SK-N-SH (cell line): ENCODE measurements at regions not wholly inside any gene's neighbourhood (a gene's known extent, or its start where the extent isn't known, plus 50 kb on each side); places are given as distances from the start of the nearest gene placed in this dataset.
A peak's percentile ranks its signal among the peaks of the same experiment; 100 is the strongest.

Experiments
- CTCF ChIA-PET: fragments of 300-600, 350-600 bp; formaldehyde crosslinking; extraction: SDS; loops from one replicate; lab custom pipeline; 2021; lab: Yijun Ruan, JAX
- POLR2A ChIA-PET: fragments of 350-600 bp; sonication (Branson Sonifier 250); formaldehyde crosslinking; extraction: SDS; loops from one replicate; lab custom pipeline; 2020; ENCODE audit warnings: antibody characterized with exemption, inconsistent platforms; lab: Yijun Ruan, JAX
- DNase-seq: peaks from one replicate; pipeline ENCODE4 v3.0.0; 2012
- H2AFZ ChIP-seq: fragments of 200-600 bp; sonication (generic); 2 replicates; pipeline ENCODE4 v1.8.1; 2016; ENCODE audit warnings: antibody characterized with exemption, mild to moderate bottlenecking, low read depth
- H3F3A ChIP-seq: fragments of 200-600 bp; sonication (generic); replicated peaks from 2 replicates; pipeline ENCODE3; 2016; ENCODE audit warnings: antibody characterized with exemption, mild to moderate bottlenecking; ENCODE audit not compliant: insufficient read depth
- H3K27ac ChIP-seq, 2 experiments: fragments of 200-500 bp in 1 of 2; fragments of 200-600 bp in 1 of 2; sonication (Bioruptor generic) in 1 of 2; sonication (generic), shearing (Covaris generic) in 1 of 2; 2 replicates each; pipeline versions ENCODE4 v1.5.1 to v1.6.1; 2014 to 2016; ENCODE audit warnings: low read depth in 2 of 2, inconsistent platforms in 1 of 2, low read length in 1 of 2, mild to moderate bottlenecking in 1 of 2, mixed read lengths in 1 of 2
- H3K27me3 ChIP-seq: fragments of 200-600 bp; sonication (generic), shearing (Covaris generic); 2 replicates; pipeline ENCODE4 v1.6.1; 2016; ENCODE audit warnings: mixed run types; ENCODE audit not compliant: insufficient read depth
- H3K36me3 ChIP-seq, 2 experiments: fragments of 200-500 bp in 1 of 2; fragments of 200-600 bp in 1 of 2; sonication (Bioruptor generic) in 1 of 2; sonication (generic) in 1 of 2; replicated peaks in 1 of 2; 2 replicates each; pipeline versions ENCODE3 to v1.5.1; 2014 to 2016; ENCODE audit warnings: low read length in 1 of 2, mild to moderate bottlenecking in 1 of 2; ENCODE audit not compliant: insufficient read depth in 2 of 2, control insufficient read depth in 1 of 2
- H3K4me1 ChIP-seq, 2 experiments: fragments of 200-500 bp in 1 of 2; fragments of 200-600 bp in 1 of 2; sonication (Bioruptor generic) in 1 of 2; sonication (generic), shearing (Covaris generic) in 1 of 2; 2 replicates each; pipeline versions ENCODE4 v1.5.1 to v1.6.1; 2014 to 2016; ENCODE audit warnings: low read depth in 1 of 2, low read length in 1 of 2, mixed run types in 1 of 2; ENCODE audit not compliant: insufficient read depth in 2 of 2, control insufficient read depth in 1 of 2
- H3K4me2 ChIP-seq: fragments of 200-600 bp; sonication (generic), shearing (Covaris generic); 2 replicates; pipeline ENCODE4 v1.6.1; 2017; ENCODE audit warnings: mixed run types
- H3K4me3 ChIP-seq, 2 experiments: fragments of 200-500 bp in 1 of 2; fragments of 200-600 bp in 1 of 2; sonication (Bioruptor generic) in 1 of 2; sonication (generic), shearing (Covaris generic) in 1 of 2; 2 replicates each; pipeline versions ENCODE4 v1.5.1 to v1.8.1; 2014 to 2016; ENCODE audit warnings: low read depth in 2 of 2, inconsistent platforms in 1 of 2, low read length in 1 of 2, mild to moderate bottlenecking in 1 of 2, mixed read lengths in 1 of 2, moderate library complexity in 1 of 2
- H3K79me2 ChIP-seq: fragments of 200-600 bp; sonication (generic); 2 replicates; pipeline ENCODE4 v1.8.1; 2017; ENCODE audit warnings: mild to moderate bottlenecking; ENCODE audit not compliant: insufficient read depth
- H3K9ac ChIP-seq: fragments of 200-600 bp; sonication (generic); 2 replicates; pipeline ENCODE4 v1.6.1; 2017; ENCODE audit warnings: mixed run types
- H3K9me2 ChIP-seq: fragments of 200-600 bp; sonication (generic); 2 replicates; pipeline ENCODE4 v1.6.1; 2017; ENCODE audit warnings: mixed run types
- H3K9me3 ChIP-seq: fragments of 200-600 bp; sonication (generic); 2 replicates; pipeline ENCODE4 v1.6.1; 2017; ENCODE audit warnings: mixed run types, mild to moderate bottlenecking, moderate library complexity
- H4K20me1 ChIP-seq: fragments of 200-600 bp; sonication (generic); 2 replicates; pipeline ENCODE4 v1.6.1; 2017; ENCODE audit warnings: mild to moderate bottlenecking, mixed run types; ENCODE audit not compliant: insufficient read depth
- ELF1 ChIP-seq: IDR thresholded peaks from 2 replicates; pipeline ENCODE4 v1.4.0; 2012
- EZH2phosphoT487 ChIP-seq: fragments of 200-600 bp; sonication (generic); IDR thresholded peaks from 2 replicates; pipeline ENCODE4 v1.6.1; 2017; ENCODE audit warnings: low read depth, mixed run types, mild to moderate bottlenecking, antibody characterized with exemption, moderate library complexity, borderline replicate concordance
- FOXJ3 ChIP-seq: sonication (generic); formaldehyde crosslinking; IDR thresholded peaks from 2 replicates; pipeline ENCODE4 v1.5.1; 2020; ENCODE audit warnings: mild to moderate bottlenecking, missing genetic modification reagents
- GABPA ChIP-seq: IDR thresholded peaks from 2 replicates; pipeline ENCODE4 v1.4.0; 2012; ENCODE audit warnings: low read depth, mild to moderate bottlenecking
- GATA2 ChIP-seq: sonication (generic); formaldehyde crosslinking; IDR thresholded peaks from 2 replicates; pipeline ENCODE4 v1.5.0; 2020; ENCODE audit warnings: mild to moderate bottlenecking, missing genetic modification reagents
- MEF2A ChIP-seq: IDR thresholded peaks from 2 replicates; pipeline ENCODE4 v1.4.0; 2012; ENCODE audit warnings: low read depth, borderline replicate concordance
- NFIC ChIP-seq: IDR thresholded peaks from 2 replicates; pipeline ENCODE4 v1.4.0; 2012; ENCODE audit warnings: borderline replicate concordance
- NRF1 ChIP-seq: IDR thresholded peaks from 2 replicates; pipeline ENCODE4 v1.6.1; 2012; ENCODE audit warnings: low read depth, mild to moderate bottlenecking, low read length
- RAD21 ChIP-seq: IDR thresholded peaks from 2 replicates; pipeline ENCODE4 v1.6.1; 2012; ENCODE audit warnings: mild to moderate bottlenecking, low read length
- SIN3A ChIP-seq: IDR thresholded peaks from 2 replicates; pipeline ENCODE4 v1.6.1; 2012; ENCODE audit warnings: low read depth, mild to moderate bottlenecking, low read length, moderate library complexity, borderline replicate concordance
- WGBS: methylation state at CpG from one replicate; pipeline ENCODE4 v1.1.6; 2017; ENCODE audit warnings: low lambda C conversion rate; 5-methylcytosine and 5-hydroxymethylcytosine counted together
- TF ChIP-seq, protein P1 (sequence below): IDR thresholded peaks from 2 replicates; pipeline ENCODE4 v1.6.1; 2012; ENCODE audit warnings: mild to moderate bottlenecking, low read depth, low read length, moderate library complexity
- TF ChIP-seq, protein P2 (sequence below): IDR thresholded peaks from 2 replicates; pipeline ENCODE4 v1.4.0; 2012; ENCODE audit warnings: low read depth
- TF ChIP-seq, protein P3 (sequence below): fragments of 150-350 bp; IDR thresholded peaks from 2 replicates; pipeline ENCODE4 v1.6.1; 2017; ENCODE audit warnings: antibody characterized with exemption, low read length, low read depth, borderline replicate concordance
- TF ChIP-seq, protein P4 (sequence below): fragments of 150-350 bp; IDR thresholded peaks from 2 replicates; pipeline ENCODE4 v1.6.1; 2016; ENCODE audit warnings: mild to moderate bottlenecking, low read depth, low read length
- TF ChIP-seq, protein P5 (sequence below): IDR thresholded peaks from 2 replicates; pipeline ENCODE4; 2012

DNA sequence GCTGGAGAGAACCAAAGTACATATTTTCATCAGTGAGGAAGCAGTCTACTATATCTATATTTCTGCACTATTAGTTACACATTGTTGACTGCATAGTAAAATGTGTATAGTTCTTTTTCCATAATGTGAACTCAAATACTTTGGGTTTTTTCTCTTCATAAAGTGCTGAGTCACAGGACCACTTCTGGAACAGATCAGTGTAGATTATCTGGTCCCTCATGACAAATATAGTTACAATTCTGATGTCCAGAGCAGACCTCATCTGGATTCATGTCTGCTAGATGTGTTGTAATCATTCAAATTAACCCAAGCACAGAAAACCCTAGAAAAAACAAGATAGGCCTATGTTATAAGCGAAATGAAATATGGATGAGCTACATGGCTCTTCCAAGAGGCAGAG lies 171.4 kb downstream of the SUCLA2 start (continued):
- TF ChIP-seq, protein P1, sequence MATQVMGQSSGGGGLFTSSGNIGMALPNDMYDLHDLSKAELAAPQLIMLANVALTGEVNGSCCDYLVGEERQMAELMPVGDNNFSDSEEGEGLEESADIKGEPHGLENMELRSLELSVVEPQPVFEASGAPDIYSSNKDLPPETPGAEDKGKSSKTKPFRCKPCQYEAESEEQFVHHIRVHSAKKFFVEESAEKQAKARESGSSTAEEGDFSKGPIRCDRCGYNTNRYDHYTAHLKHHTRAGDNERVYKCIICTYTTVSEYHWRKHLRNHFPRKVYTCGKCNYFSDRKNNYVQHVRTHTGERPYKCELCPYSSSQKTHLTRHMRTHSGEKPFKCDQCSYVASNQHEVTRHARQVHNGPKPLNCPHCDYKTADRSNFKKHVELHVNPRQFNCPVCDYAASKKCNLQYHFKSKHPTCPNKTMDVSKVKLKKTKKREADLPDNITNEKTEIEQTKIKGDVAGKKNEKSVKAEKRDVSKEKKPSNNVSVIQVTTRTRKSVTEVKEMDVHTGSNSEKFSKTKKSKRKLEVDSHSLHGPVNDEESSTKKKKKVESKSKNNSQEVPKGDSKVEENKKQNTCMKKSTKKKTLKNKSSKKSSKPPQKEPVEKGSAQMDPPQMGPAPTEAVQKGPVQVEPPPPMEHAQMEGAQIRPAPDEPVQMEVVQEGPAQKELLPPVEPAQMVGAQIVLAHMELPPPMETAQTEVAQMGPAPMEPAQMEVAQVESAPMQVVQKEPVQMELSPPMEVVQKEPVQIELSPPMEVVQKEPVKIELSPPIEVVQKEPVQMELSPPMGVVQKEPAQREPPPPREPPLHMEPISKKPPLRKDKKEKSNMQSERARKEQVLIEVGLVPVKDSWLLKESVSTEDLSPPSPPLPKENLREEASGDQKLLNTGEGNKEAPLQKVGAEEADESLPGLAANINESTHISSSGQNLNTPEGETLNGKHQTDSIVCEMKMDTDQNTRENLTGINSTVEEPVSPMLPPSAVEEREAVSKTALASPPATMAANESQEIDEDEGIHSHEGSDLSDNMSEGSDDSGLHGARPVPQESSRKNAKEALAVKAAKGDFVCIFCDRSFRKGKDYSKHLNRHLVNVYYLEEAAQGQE, result no peak
- TF ChIP-seq GABPA (no peak), FOXJ3 (CRISPR knock-in tag) (no peak), SIN3A (no peak), NRF1 (no peak), EZH2phosphoT487 (no peak), GATA2 (CRISPR knock-in tag) (no peak), ELF1 (no peak)
- TF ChIP-seq, protein P2, sequence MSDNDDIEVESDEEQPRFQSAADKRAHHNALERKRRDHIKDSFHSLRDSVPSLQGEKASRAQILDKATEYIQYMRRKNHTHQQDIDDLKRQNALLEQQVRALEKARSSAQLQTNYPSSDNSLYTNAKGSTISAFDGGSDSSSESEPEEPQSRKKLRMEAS, result no peak
- TF ChIP-seq, protein P3, sequence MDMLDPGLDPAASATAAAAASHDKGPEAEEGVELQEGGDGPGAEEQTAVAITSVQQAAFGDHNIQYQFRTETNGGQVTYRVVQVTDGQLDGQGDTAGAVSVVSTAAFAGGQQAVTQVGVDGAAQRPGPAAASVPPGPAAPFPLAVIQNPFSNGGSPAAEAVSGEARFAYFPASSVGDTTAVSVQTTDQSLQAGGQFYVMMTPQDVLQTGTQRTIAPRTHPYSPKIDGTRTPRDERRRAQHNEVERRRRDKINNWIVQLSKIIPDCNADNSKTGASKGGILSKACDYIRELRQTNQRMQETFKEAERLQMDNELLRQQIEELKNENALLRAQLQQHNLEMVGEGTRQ, result no peak
- TF ChIP-seq, protein P4, sequence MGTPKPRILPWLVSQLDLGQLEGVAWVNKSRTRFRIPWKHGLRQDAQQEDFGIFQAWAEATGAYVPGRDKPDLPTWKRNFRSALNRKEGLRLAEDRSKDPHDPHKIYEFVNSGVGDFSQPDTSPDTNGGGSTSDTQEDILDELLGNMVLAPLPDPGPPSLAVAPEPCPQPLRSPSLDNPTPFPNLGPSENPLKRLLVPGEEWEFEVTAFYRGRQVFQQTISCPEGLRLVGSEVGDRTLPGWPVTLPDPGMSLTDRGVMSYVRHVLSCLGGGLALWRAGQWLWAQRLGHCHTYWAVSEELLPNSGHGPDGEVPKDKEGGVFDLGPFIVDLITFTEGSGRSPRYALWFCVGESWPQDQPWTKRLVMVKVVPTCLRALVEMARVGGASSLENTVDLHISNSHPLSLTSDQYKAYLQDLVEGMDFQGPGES, result no peak

DNA sequence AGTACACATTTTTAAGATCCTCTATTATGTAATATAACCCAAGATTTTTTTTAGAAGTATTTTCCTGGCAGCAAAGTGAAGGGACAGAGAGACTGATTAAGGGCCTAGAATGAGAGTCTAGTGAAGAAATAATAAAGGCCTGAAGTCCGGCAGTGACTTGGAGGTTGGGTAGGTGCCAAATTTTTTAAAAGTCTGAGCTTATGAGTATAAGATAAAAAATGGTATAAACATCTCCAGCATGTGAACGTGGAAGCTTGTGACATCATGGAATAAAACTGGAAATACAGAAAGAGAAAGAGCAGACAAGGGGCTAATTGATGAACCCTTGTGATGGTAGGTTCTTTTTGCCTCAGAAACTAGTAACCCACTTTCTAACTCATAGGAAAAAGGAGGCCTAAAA lies 174.6 kb downstream of the SUCLA2 start:
- no peak for DNase-seq
- Histone ChIP-seq H3K9ac (no peak overlapping the region), H3F3A (no peaks in the 10 kb centered on the region), H3K36me3 (no peaks in the 10 kb centered on the region), H3K9me3 (no peaks in the 10 kb centered on the region), H2AFZ (no peak overlapping the region), H3K27me3 (no peaks in the 10 kb centered on the region), H3K9me2 (no peaks in the 10 kb centered on the region), H3K4me1 (peaks cover 5 to 6% of the 10 kb centered on the region in 2 experiments; a peak in 1 of 4 replicates), H4K20me1 (no peaks in the 10 kb centered on the region), H3K4me3 (no peak overlapping the region), H3K79me2 (no peaks in the 10 kb centered on the region), H3K27ac (peak overlapping the region in 1 of 2 experiments; percentile 44; a peak in 2 of 4 replicates), H3K4me2 (no peak overlapping the region)
- ChIA-PET CTCF (interaction anchor here (1.0 kb wide), 1 partner anchor 32 kb away, joined by 3 read pairs; no protein-coding TSS in a partner anchor), POLR2A (no interaction called here)
- WGBS, result 12% methylated on average over 2 of the region's 2 CpGs
- TF ChIP-seq RAD21 (no peak), NRF1 (no peak), NFIC (peak; percentile 40; the same call in 1 of the 2 replicates), MEF2A (no peak)
- TF ChIP-seq, protein P5, sequence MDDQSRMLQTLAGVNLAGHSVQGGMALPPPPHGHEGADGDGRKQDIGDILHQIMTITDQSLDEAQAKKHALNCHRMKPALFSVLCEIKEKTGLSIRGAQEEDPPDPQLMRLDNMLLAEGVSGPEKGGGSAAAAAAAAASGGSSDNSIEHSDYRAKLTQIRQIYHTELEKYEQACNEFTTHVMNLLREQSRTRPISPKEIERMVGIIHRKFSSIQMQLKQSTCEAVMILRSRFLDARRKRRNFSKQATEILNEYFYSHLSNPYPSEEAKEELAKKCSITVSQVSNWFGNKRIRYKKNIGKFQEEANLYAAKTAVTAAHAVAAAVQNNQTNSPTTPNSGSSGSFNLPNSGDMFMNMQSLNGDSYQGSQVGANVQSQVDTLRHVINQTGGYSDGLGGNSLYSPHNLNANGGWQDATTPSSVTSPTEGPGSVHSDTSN, result no peak
